Neural progenitor cell (in vitro differentiated cells): ENCODE measurements at regions not wholly inside any gene's neighbourhood (a gene's known extent, or its start where the extent isn't known, plus 50 kb on each side); places are given as distances from the start of the nearest gene placed in this dataset.

Source experiments
- EZH2 ChIP-seq: fragments of 200-600 bp; sonication (generic); IDR thresholded peaks from 2 replicates; pipeline ENCODE4 v1.6.1; 2017; ENCODE audit warnings: antibody characterized with exemption, mild to moderate bottlenecking, moderate library complexity
- EZH2phosphoT487 ChIP-seq: fragments of 200-600 bp; sonication (generic); IDR thresholded peaks from 2 replicates; pipeline ENCODE4 v1.6.1; 2017; ENCODE audit warnings: antibody characterized with exemption
- TF ChIP-seq, protein P1 (sequence below): fragments of 200-600 bp; sonication (generic); IDR thresholded peaks from 2 replicates; pipeline ENCODE4 v1.5.1; 2017; ENCODE audit warnings: antibody characterized with exemption, mild to moderate bottlenecking

DNA sequence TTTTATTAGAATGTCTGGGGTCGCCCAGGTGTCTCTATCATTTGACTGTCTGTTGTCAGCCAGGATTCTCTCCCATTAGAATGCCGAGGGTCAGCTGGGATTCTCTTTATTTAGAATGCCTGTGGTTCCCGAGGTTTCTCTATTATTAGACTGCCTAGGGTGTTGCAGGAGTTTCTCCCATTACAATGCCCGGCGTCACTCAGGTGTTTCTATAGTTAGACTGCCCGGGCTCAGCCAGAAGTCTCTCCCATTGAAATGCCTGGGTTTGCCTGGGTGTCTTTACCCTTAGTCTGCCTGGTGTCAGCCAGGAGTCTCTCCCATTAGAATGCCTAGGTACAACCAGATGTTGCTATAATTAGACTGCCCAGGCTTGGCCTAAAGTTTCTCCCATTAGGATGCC, 2252.0 kb downstream of the TP53TG3F start:
- TF ChIP-seq, protein P1, sequence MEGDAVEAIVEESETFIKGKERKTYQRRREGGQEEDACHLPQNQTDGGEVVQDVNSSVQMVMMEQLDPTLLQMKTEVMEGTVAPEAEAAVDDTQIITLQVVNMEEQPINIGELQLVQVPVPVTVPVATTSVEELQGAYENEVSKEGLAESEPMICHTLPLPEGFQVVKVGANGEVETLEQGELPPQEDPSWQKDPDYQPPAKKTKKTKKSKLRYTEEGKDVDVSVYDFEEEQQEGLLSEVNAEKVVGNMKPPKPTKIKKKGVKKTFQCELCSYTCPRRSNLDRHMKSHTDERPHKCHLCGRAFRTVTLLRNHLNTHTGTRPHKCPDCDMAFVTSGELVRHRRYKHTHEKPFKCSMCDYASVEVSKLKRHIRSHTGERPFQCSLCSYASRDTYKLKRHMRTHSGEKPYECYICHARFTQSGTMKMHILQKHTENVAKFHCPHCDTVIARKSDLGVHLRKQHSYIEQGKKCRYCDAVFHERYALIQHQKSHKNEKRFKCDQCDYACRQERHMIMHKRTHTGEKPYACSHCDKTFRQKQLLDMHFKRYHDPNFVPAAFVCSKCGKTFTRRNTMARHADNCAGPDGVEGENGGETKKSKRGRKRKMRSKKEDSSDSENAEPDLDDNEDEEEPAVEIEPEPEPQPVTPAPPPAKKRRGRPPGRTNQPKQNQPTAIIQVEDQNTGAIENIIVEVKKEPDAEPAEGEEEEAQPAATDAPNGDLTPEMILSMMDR, result no peak
- TF ChIP-seq EZH2phosphoT487, result no peak
- no peak for TF ChIP-seq EZH2
